Activated CD4-positive, alpha-beta T cell treated with anti-CD3 and anti-CD28 coated beads for 36 hours (primary cell): ENCODE measurements at regions not wholly inside any gene's neighbourhood (a gene's known extent, or its start where the extent isn't known, plus 50 kb on each side); places are given as distances from the start of the nearest gene placed in this dataset.
A peak's percentile ranks its signal among the peaks of the same experiment; 100 is the strongest.
"Not testable (repeated sequence)": the region's sequence is repeated elsewhere in the genome, so short reads cannot be mapped to it uniquely, and the experiment has no call there.

Experiments
- ATAC-seq: fragments of 200-7000 bp; cut with Tn5 transposase; one replicate; pipeline ENCODE4 v1.10.0; 2021; ENCODE audit warnings: mild to moderate bottlenecking, moderate library complexity
- CTCF ChIA-PET: fragments of 350-600 bp; sonication (Branson Sonifier 250); formaldehyde crosslinking; loops from one replicate; lab custom pipeline; 2021; ENCODE audit warnings: antibody characterized with exemption; lab: Charles Lee
- POLR2A ChIA-PET: fragments of 350-600 bp; sonication (Branson Sonifier 250); formaldehyde crosslinking; loops from one replicate; lab custom pipeline; 2021; ENCODE audit warnings: antibody characterized with exemption, inconsistent platforms; lab: Charles Lee
- DNase-seq: peaks from one replicate; pipeline ENCODE4 v3.0.0-alpha.2; 2020
- H3K27ac Mint-ChIP-seq: one replicate; pipeline ENCODE4 v1.8.0; 2021; ENCODE audit warnings: mixed read lengths
- H3K27me3 Mint-ChIP-seq: one replicate; pipeline ENCODE4 v1.8.0; 2021; ENCODE audit warnings: mixed read lengths
- H3K36me3 Mint-ChIP-seq: one replicate; pipeline ENCODE4 v1.8.0; 2021; ENCODE audit warnings: low read depth, mixed read lengths
- H3K4me1 Mint-ChIP-seq: one replicate; pipeline ENCODE4 v1.8.0; 2021; ENCODE audit warnings: mixed read lengths
- H3K4me3 Mint-ChIP-seq: one replicate; pipeline ENCODE4 v1.8.0; 2021; ENCODE audit warnings: mild to moderate bottlenecking, moderate library complexity, mixed read lengths
- H3K9me3 Mint-ChIP-seq: one replicate; pipeline ENCODE4 v1.8.0; 2021; ENCODE audit warnings: low read depth, mixed read lengths
- intact Hi-C, 2 experiments: fragments of 100-400 bp; cut with DNase I in 1 of 2; cut with micrococcal nuclease in 1 of 2; formaldehyde crosslinking; loops; one replicate each; pipeline versions ENCODE4 v1.14.2 to v1.15.1; 2022 to 2024; cut with DNase I, micrococcal nuclease

- no peaks in the 10 kb centered on the region for H3K4me1 Mint-ChIP-seq
- DNase-seq (no peak), ATAC-seq (no peak)
- ChIA-PET CTCF (interaction anchor here (1.6 kb wide), 1 partner anchor 34 kb away, joined by 6 read pairs; no protein-coding TSS in a partner anchor), POLR2A (interaction anchor here (0.6 kb wide), 1 partner anchor 16 kb away, joined by 3 read pairs; no protein-coding TSS in a partner anchor)
- H3K27ac Mint-ChIP-seq: no peak overlapping the region
- no peaks in the 10 kb centered on the region for H3K36me3 Mint-ChIP-seq
- H3K9me3 Mint-ChIP-seq: no peaks in the 10 kb centered on the region
- peaks cover 23% of the 10 kb centered on the region for H3K27me3 Mint-ChIP-seq
- intact Hi-C loops: no loop called here
- H3K4me3 Mint-ChIP-seq: no peak overlapping the region
Measured at GRCh38 chr6:137623293-137623692, 129.1 kb upstream of the OLIG3 start.

- ChIA-PET CTCF (interaction anchor here (1.9 to 2.2 kb wide), 2 partner anchors 14 to 33 kb away, joined by 4 read pairs; no protein-coding TSS in a partner anchor), POLR2A (no interaction called here)
- Mint-ChIP-seq H3K4me3 (no peak overlapping the region), H3K27ac (no peak overlapping the region), H3K27me3 (peaks cover 21% of the 10 kb centered on the region), H3K9me3 (no peaks in the 10 kb centered on the region), H3K4me1 (no peaks in the 10 kb centered on the region), H3K36me3 (no peaks in the 10 kb centered on the region)
- DNase-seq (no peak), ATAC-seq (no peak)
- intact Hi-C loops: no loop called here
Measured at GRCh38 chr6:137625100-137625661, 131.0 kb upstream of the OLIG3 start.

- ATAC-seq (no peak), DNase-seq (no peak)
- Mint-ChIP-seq H3K27ac (no peak overlapping the region), H3K27me3 (peaks cover 19% of the 10 kb centered on the region), H3K36me3 (no peaks in the 10 kb centered on the region), H3K9me3 (no peaks in the 10 kb centered on the region), H3K4me1 (no peaks in the 10 kb centered on the region), H3K4me3 (no peak overlapping the region)
- ChIA-PET CTCF (interaction anchor here (1.9 to 2.2 kb wide), 2 partner anchors 15 to 33 kb away, joined by 4 read pairs; no protein-coding TSS in a partner anchor), POLR2A (no interaction called here)
- intact Hi-C loops: no loop called here
Measured at GRCh38 chr6:137625808-137626207, 131.6 kb upstream of the OLIG3 start.

- no peak for DNase-seq
- H3K4me3 Mint-ChIP-seq: no peak overlapping the region
- ATAC-seq: no peak
- no peaks in the 10 kb centered on the region for H3K36me3 Mint-ChIP-seq
- H3K4me1 Mint-ChIP-seq: peaks cover 2% of the 10 kb centered on the region
- no peak overlapping the region for H3K27ac Mint-ChIP-seq
- POLR2A ChIA-PET: no interaction called here
- CTCF ChIA-PET: interaction anchor here (0.7 to 1.1 kb wide), 5 partner anchors 8 to 376 kb away, joined by 3 to 4 read pairs (median 3); no protein-coding TSS in a partner anchor
- intact Hi-C loops: no loop called here
- H3K9me3 Mint-ChIP-seq: no peaks in the 10 kb centered on the region
- H3K27me3 Mint-ChIP-seq: peaks cover 3% of the 10 kb centered on the region
Measured at GRCh38 chr6:137630666-137631065, 136.5 kb upstream of the OLIG3 start.

- H3K4me1 Mint-ChIP-seq: peaks cover 2% of the 10 kb centered on the region
- no peak overlapping the region for H3K27ac Mint-ChIP-seq
- peak; percentile 61 for ATAC-seq
- H3K4me3 Mint-ChIP-seq: no peak overlapping the region
- H3K36me3 Mint-ChIP-seq: no peaks in the 10 kb centered on the region
- ChIA-PET CTCF (interaction anchor here (0.7 to 0.9 kb wide), 3 partner anchors 30 to 375 kb away, joined by 3 to 4 read pairs (median 3); no protein-coding TSS in a partner anchor), POLR2A (no interaction called here)
- no peaks in the 10 kb centered on the region for H3K9me3 Mint-ChIP-seq
- H3K27me3 Mint-ChIP-seq: peaks cover 3% of the 10 kb centered on the region
- no peak for DNase-seq
- intact Hi-C loops: no loop called here
Measured at GRCh38 chr6:137631323-137631722, 137.1 kb upstream of the OLIG3 start.

GRCh38 chr6:137634177-137634576 is 140.0 kb upstream of the OLIG3 start:
- POLR2A ChIA-PET, H3K4me3 Mint-ChIP-seq, H3K27ac Mint-ChIP-seq, H3K9me3 Mint-ChIP-seq, H3K36me3 Mint-ChIP-seq, intact Hi-C loops, DNase-seq, H3K27me3 Mint-ChIP-seq, ATAC-seq: not testable (repeated sequence)
- peaks cover 10% of the 10 kb centered on the region for H3K4me1 Mint-ChIP-seq
- CTCF ChIA-PET: interaction anchor here (0.7 kb wide), 1 partner anchor 416 kb away, joined by 3 read pairs; no protein-coding TSS in a partner anchor

- ATAC-seq (no peak), DNase-seq (no peak)
- Mint-ChIP-seq H3K9me3 (no peaks in the 10 kb centered on the region), H3K4me3 (no peak overlapping the region), H3K4me1 (peaks cover 13% of the 10 kb centered on the region), H3K27ac (no peak overlapping the region), H3K36me3 (no peaks in the 10 kb centered on the region), H3K27me3 (no peaks in the 10 kb centered on the region)
- CTCF ChIA-PET: interaction anchor here (0.6 kb wide), 1 partner anchor 25 kb away, joined by 3 read pairs; no protein-coding TSS in a partner anchor
- intact Hi-C loops: no loop called here
- POLR2A ChIA-PET: interaction anchor here (0.7 kb wide), 1 partner anchor 567 kb away, joined by 3 read pairs; no protein-coding TSS in a partner anchor
Measured at GRCh38 chr6:137637121-137637520, 142.9 kb upstream of the OLIG3 start.

GRCh38 chr6:137638926-137639706 is 144.9 kb upstream of the OLIG3 start:
- no peak for DNase-seq
- Mint-ChIP-seq H3K27me3 (peaks cover 3% of the 10 kb centered on the region), H3K27ac (no peak overlapping the region), H3K4me3 (no peak overlapping the region), H3K4me1 (peaks cover 13% of the 10 kb centered on the region), H3K9me3 (no peaks in the 10 kb centered on the region), H3K36me3 (no peaks in the 10 kb centered on the region)
- ChIA-PET CTCF (interaction anchor here (0.8 to 1.6 kb wide), 4 partner anchors 9 to 301 kb away, joined by 3 read pairs; no protein-coding TSS in a partner anchor), POLR2A (interaction anchor here (0.6 to 0.7 kb wide), 2 partner anchors 16 to 153 kb away, joined by 3 read pairs; no protein-coding TSS in a partner anchor)
- intact Hi-C loops: no loop called here
- peak; percentile 80 for ATAC-seq

- no peak for DNase-seq
- Mint-ChIP-seq H3K36me3 (no peaks in the 10 kb centered on the region), H3K27me3 (peaks cover 7% of the 10 kb centered on the region), H3K4me3 (no peak overlapping the region), H3K9me3 (no peaks in the 10 kb centered on the region), H3K4me1 (peaks cover 13% of the 10 kb centered on the region), H3K27ac (no peak overlapping the region)
- intact Hi-C loops: loop anchor here (2.0 to 5.0 kb wide), 6 partner anchors 143 to 671 kb away; no protein-coding TSS in a partner anchor
- ChIA-PET POLR2A (interaction anchor here (0.7 kb wide), 1 partner anchor 17 kb away, joined by 3 read pairs; no protein-coding TSS in a partner anchor), CTCF (interaction anchor here (1.3 kb wide), 1 partner anchor 297 kb away, joined by 3 read pairs; no protein-coding TSS in a partner anchor)
- no peak for ATAC-seq
Measured at GRCh38 chr6:137640086-137640485, 145.9 kb upstream of the OLIG3 start.

- Mint-ChIP-seq H3K4me1 (peaks cover 13% of the 10 kb centered on the region), H3K27ac (no peak overlapping the region), H3K9me3 (no peaks in the 10 kb centered on the region), H3K27me3 (peaks cover 10% of the 10 kb centered on the region), H3K36me3 (no peaks in the 10 kb centered on the region), H3K4me3 (no peak overlapping the region)
- intact Hi-C loops: loop anchor here (1.0 to 5.0 kb wide), 12 partner anchors 52 to 673 kb away; no protein-coding TSS in a partner anchor
- ChIA-PET CTCF (interaction anchor here (0.8 to 1.5 kb wide), 8 partner anchors 9 to 565 kb away, joined by 3 to 7 read pairs (median 3); no protein-coding TSS in a partner anchor), POLR2A (no interaction called here)
- ATAC-seq (peak; percentile 77), DNase-seq (peak; percentile 81)
Measured at GRCh38 chr6:137641474-137642077, 147.4 kb upstream of the OLIG3 start.

GRCh38 chr6:137643210-137643609 is 149.0 kb upstream of the OLIG3 start:
- POLR2A ChIA-PET, H3K9me3 Mint-ChIP-seq, H3K4me3 Mint-ChIP-seq, H3K36me3 Mint-ChIP-seq, DNase-seq, ATAC-seq, H3K27ac Mint-ChIP-seq: not testable (repeated sequence)
- Mint-ChIP-seq H3K27me3 (peaks cover 18% of the 10 kb centered on the region), H3K4me1 (peaks cover 16% of the 10 kb centered on the region)
- CTCF ChIA-PET: interaction anchor here (0.7 kb wide), 1 partner anchor 382 kb away, joined by 3 read pairs; no protein-coding TSS in a partner anchor
- intact Hi-C loops: loop anchor here in 1 of 2 experiments (5.0 kb wide), 2 partner anchors 146 to 506 kb away; no protein-coding TSS in a partner anchor
